K562 (cell line): ENCODE measurements at regions not wholly inside any gene's neighbourhood (a gene's known extent, or its start where the extent isn't known, plus 50 kb on each side); places are given as distances from the start of the nearest gene placed in this dataset.

Experiments
- ATAC-seq: fragments of 200-7000 bp; cut with Tn5 transposase; 3 replicates; pipeline ENCODE4 v1.9.1; 2020; ENCODE audit warnings: moderate library complexity
- BruUV-seq: library from RNA; stranded (reverse); fragments of 400-500 nt; replicated peaks from 2 replicates; lab custom pipeline; 2021; lab: Mats Ljungman, UMichigan
- CTCF ChIA-PET: fragments of 300-600 bp; formaldehyde crosslinking; extraction: SDS; loops from one replicate; lab custom pipeline; 2021; ENCODE audit warnings: low intra/inter-chr PET ratio; lab: Yijun Ruan, JAX
- POLR2A ChIA-PET: fragments of 300-600, 350-650 bp; sonication (Branson Sonifier 250); formaldehyde crosslinking; extraction: SDS; loops from one replicate; lab custom pipeline; 2021; ENCODE audit warnings: antibody characterized with exemption, inconsistent platforms; lab: Yijun Ruan, JAX
- DNase-seq, 4 experiments: peaks; one replicate each; pipeline versions ENCODE4 v3.0.0 to v3.0.0-alpha.2; 2011 to 2018; ENCODE audit warnings: low spot score in 3 of 4, mixed read lengths in 3 of 4; ENCODE audit errors: extremely low read depth in 1 of 4
- FAIRE-seq: peaks from 2 replicates; lab custom pipeline; 2011; peaks lifted over from hg19 to GRCh38; lab: Jason Lieb, UNC
- H2AFZ ChIP-seq: 2 replicates; pipeline ENCODE4 v1.6.0; 2011; ENCODE audit warnings: low read depth, low read length, control low read depth, inconsistent platforms
- H3K27ac ChIP-seq: fragments of 200-600 bp; 3 replicates; pipeline ENCODE4 v1.8.0; 2011; ENCODE audit warnings: low read depth, mild to moderate bottlenecking, control low read depth, inconsistent platforms, low read length, moderate library complexity, mixed read lengths; ENCODE audit errors: extremely low read depth
- H3K27me3 ChIP-seq, 2 experiments: fragments of 300-600 bp in 1 of 2; 2 replicates in 1 of 2; 3 replicates in 1 of 2; pipeline versions ENCODE4 v1.6.0 to v1.8.0; 2011; ENCODE audit warnings: inconsistent platforms in 2 of 2, low read length in 2 of 2, mild to moderate bottlenecking in 1 of 2, mixed read lengths in 1 of 2, moderate library complexity in 1 of 2; ENCODE audit not compliant: control insufficient read depth in 2 of 2, insufficient read depth in 2 of 2
- H3K36me3 ChIP-seq: fragments of 300-600 bp; 3 replicates; pipeline ENCODE4 v1.8.0; 2011; ENCODE audit warnings: mild to moderate bottlenecking, low read length, inconsistent platforms; ENCODE audit not compliant: control insufficient read depth, insufficient read depth
- H3K4me1 ChIP-seq, 2 experiments: fragments of 200-600 bp in 1 of 2; replicated peaks in 1 of 2; 2 replicates in 1 of 2; 3 replicates in 1 of 2; pipeline versions ENCODE4 v1.5.1 to v1.8.0; 2011; ENCODE audit warnings: inconsistent platforms in 2 of 2, low read length in 2 of 2, mild to moderate bottlenecking in 1 of 2, mixed read lengths in 1 of 2, moderate library complexity in 1 of 2; ENCODE audit not compliant: control insufficient read depth in 2 of 2, insufficient read depth in 2 of 2
- H3K4me2 ChIP-seq: 2 replicates; pipeline ENCODE4 v1.6.1; 2011; ENCODE audit warnings: low read length, control low read depth, inconsistent platforms, mixed read lengths; ENCODE audit not compliant: insufficient read depth
- H3K4me3 ChIP-seq: fragments of 200-600 bp; sonication (generic), shearing (Covaris generic); 2 replicates; pipeline ENCODE4 v1.5.1; 2016; ENCODE audit warnings: control low read depth, inconsistent platforms
- H3K79me2 ChIP-seq: fragments of 200-600 bp; 3 replicates; pipeline ENCODE4 v1.8.0; 2011; ENCODE audit warnings: low read length, inconsistent platforms; ENCODE audit not compliant: control insufficient read depth, insufficient read depth
- H3K9ac ChIP-seq, 2 experiments: 2 replicates each; pipeline versions ENCODE4 v1.6.0 to v1.6.1; 2011; ENCODE audit warnings: low read depth in 2 of 2, low read length in 2 of 2, control low read depth in 1 of 2, inconsistent platforms in 1 of 2, mild to moderate bottlenecking in 1 of 2, mixed read lengths in 1 of 2; ENCODE audit not compliant: insufficient read depth in 1 of 2
- H3K9me1 ChIP-seq: one replicate; pipeline ENCODE4 v1.6.0; 2011; ENCODE audit warnings: inconsistent platforms, mild to moderate bottlenecking, low read length, moderate library complexity; ENCODE audit not compliant: control insufficient read depth, insufficient read depth
- H3K9me3 ChIP-seq: replicated peaks from 2 replicates; pipeline ENCODE4 v1.5.1; 2011; ENCODE audit warnings: low read depth, low read length, inconsistent platforms; ENCODE audit not compliant: control insufficient read depth, insufficient read depth
- H4K20me1 ChIP-seq: replicated peaks from 2 replicates; pipeline ENCODE4 v1.6.1; 2011; ENCODE audit warnings: low read length, inconsistent platforms, mixed read lengths; ENCODE audit not compliant: control insufficient read depth, insufficient read depth
- CBX8 ChIP-seq: fragments of 200-600 bp; sonication (generic); IDR thresholded peaks from 2 replicates; pipeline ENCODE4 v1.6.1; 2012; ENCODE audit warnings: borderline replicate concordance, mixed run types, low read depth, mild to moderate bottlenecking, moderate library complexity, mixed read lengths, low read length, control low read depth, inconsistent platforms; ENCODE audit not compliant: poor library complexity, severe bottlenecking; ENCODE audit errors: extremely low read depth
- FOXJ2 ChIP-seq: fragments of 200-800 bp; sonication (Bioruptor generic); IDR thresholded peaks from 2 replicates; pipeline ENCODE4 v1.6.1; 2016; ENCODE audit warnings: missing genetic modification characterization, missing compliant biosample characterization
- MEF2A ChIP-seq: IDR thresholded peaks from 2 replicates; pipeline ENCODE4 v1.6.1; 2011; ENCODE audit warnings: low read depth, mild to moderate bottlenecking, low read length, moderate library complexity; ENCODE audit not compliant: control insufficient read depth
- POU5F1 ChIP-seq: fragments of 150-350 bp; IDR thresholded peaks from 2 replicates; pipeline ENCODE4 v1.6.1; 2014; ENCODE audit warnings: borderline replicate concordance, low read length, low read depth, mild to moderate bottlenecking; ENCODE audit not compliant: partially characterized antibody
- RAD21 ChIP-seq, 2 experiments: fragments of 250-450 bp in 1 of 2; fragments of 450-650 bp in 1 of 2; sonication (Bioruptor Pico) in 1 of 2; formaldehyde crosslinking in 1 of 2; IDR thresholded peaks in 1 of 2; conservative IDR thresholded peaks in 1 of 2; 2 replicates each; pipeline versions ENCODE4 v1.4.0 to v1.8.0; 2020 to 2022; ENCODE audit warnings: mild to moderate bottlenecking in 2 of 2, moderate library complexity in 1 of 2
- STAT5B ChIP-seq: fragments of 250-450 bp; sonication (Bioruptor Pico); IDR thresholded peaks from 2 replicates; pipeline ENCODE4 v1.8.0; 2021; ENCODE audit warnings: mild to moderate bottlenecking, inconsistent platforms
- WGBS: fragments of 100-300 bp; shearing (Covaris generic); methylation state at CpG from one replicate; pipeline ENCODE4 v1.1.6; 2016; ENCODE audit warnings: low coverage, mixed read lengths; ENCODE audit not compliant: insufficient coverage; ENCODE audit errors: missing lambda C conversion rate; 5-methylcytosine and 5-hydroxymethylcytosine counted together
- in situ Hi-C: fragments of 300-500 bp; cut with MboI; formaldehyde crosslinking; loops from 4 replicates; pipeline ENCODE4 v1.15.0; 2018; ENCODE audit warnings: inconsistent platforms, mixed read lengths
- intact Hi-C: fragments of 100-400 bp; cut with micrococcal nuclease; formaldehyde crosslinking; loops from 2 replicates; pipeline ENCODE4 v1.14.2; 2022
- TF ChIP-seq, protein P1 (sequence below): sonication (generic); IDR thresholded peaks from 2 replicates; pipeline ENCODE4 v1.6.1; 2016
- TF ChIP-seq, protein P2 (sequence below): fragments of 450-650 bp; IDR thresholded peaks from 2 replicates; pipeline ENCODE4 v1.6.1; 2016; ENCODE audit warnings: low read depth

DNA sequence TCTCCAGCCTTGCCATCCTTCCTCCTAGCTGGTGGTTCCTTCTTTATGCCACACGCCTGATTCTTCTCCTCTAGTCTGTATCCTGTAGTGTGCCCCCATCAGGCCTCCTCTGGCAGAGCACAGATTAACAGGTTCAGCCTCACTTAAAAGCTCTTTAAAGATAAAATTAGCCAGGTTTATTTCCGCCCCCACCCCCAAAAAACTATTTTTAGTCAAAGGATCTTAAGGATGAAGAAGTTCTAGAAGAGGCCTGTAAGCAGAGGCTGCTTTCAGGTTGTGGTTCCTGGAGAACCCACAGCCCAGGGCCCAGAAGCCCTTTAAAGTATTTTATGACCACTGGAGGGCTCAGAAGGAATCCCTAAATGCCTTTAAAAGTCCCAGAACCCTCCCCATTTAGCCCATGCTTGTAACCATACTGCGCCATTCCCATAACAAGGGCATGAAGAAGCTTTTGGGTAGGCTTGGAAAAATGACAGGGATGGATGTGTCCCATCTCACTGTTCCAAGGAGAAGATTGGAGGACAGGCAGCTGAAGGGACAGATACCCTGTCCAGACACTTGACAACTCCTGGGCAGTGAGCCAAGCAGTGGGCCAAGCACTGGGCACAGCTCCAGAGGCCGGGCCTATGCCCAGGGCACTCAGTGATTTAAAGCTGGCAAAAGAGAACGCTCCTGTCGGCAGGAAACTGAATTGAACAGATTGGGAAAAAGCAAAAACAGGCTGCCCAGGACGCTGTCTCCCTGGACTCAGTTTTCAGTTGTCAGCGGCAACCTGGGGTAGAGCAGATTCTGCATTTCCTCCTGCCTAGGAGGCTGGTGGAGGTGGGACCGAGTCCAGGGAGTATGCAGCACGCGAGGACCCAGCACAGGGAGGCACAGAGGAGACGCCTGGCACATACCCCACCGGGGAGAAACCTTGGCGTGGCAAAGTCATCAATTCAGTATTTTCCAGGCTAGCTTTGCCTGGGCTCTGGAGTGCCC, 106.3 kb upstream of the SSBP2 start:
- Histone ChIP-seq H3K4me3 (no peak overlapping the region), H2AFZ (peak overlapping the region; percentile 30; the same call in 1 of the 2 replicates), H3K9me1 (no peaks in the 10 kb centered on the region), H3K9ac (peak overlapping the region in 1 of 2 experiments; percentile 61; a peak in 1 of 4 replicates), H3K4me1 (peaks cover 13 to 25% of the 10 kb centered on the region in 2 experiments; a peak in 4 of 5 replicates), H3K79me2 (peaks cover 6% of the 10 kb centered on the region; the same call in 1 of the 3 replicates), H3K9me3 (no peaks in the 10 kb centered on the region), H3K36me3 (no peaks in the 10 kb centered on the region), H3K27ac (no peak overlapping the region), H3K27me3 (no peaks in the 10 kb centered on the region), H3K4me2 (no peak overlapping the region), H4K20me1 (no peaks in the 10 kb centered on the region)
- in situ Hi-C loops (no loop called here), intact Hi-C loops (loop anchor here (10.0 kb wide), 1 partner anchor 368 kb away; no protein-coding TSS in a partner anchor)
- ATAC-seq, result peak; percentile 47
- BruUV-seq, result no TSS peak
- ChIA-PET POLR2A (interaction anchor here (0.9 to 1.0 kb wide), 2 partner anchors 13 to 106 kb away, joined by 3 to 5 read pairs; partner anchors contain the start of gene SSBP2), CTCF (no interaction called here)
- FAIRE-seq, result peak; percentile 61
- WGBS, result 71% methylated on average over 14 of the region's 14 CpGs
- peak in 2 of 4 experiments; percentile 46 to 58 for DNase-seq
- no peak for TF ChIP-seq FOXJ2 (tag)
- peak; percentile 67; the same call in 1 of the 2 replicates for TF ChIP-seq MEF2A
- TF ChIP-seq CBX8, result no peak
- TF ChIP-seq, protein P1, sequence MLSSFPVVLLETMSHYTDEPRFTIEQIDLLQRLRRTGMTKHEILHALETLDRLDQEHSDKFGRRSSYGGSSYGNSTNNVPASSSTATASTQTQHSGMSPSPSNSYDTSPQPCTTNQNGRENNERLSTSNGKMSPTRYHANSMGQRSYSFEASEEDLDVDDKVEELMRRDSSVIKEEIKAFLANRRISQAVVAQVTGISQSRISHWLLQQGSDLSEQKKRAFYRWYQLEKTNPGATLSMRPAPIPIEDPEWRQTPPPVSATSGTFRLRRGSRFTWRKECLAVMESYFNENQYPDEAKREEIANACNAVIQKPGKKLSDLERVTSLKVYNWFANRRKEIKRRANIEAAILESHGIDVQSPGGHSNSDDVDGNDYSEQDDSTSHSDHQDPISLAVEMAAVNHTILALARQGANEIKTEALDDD, result peak; percentile 41; the same call in 1 of the 2 replicates
- TF ChIP-seq POU5F1, result no peak
- no peak for TF ChIP-seq STAT5B (CRISPR knock-in tag)
- TF ChIP-seq, protein P2, sequence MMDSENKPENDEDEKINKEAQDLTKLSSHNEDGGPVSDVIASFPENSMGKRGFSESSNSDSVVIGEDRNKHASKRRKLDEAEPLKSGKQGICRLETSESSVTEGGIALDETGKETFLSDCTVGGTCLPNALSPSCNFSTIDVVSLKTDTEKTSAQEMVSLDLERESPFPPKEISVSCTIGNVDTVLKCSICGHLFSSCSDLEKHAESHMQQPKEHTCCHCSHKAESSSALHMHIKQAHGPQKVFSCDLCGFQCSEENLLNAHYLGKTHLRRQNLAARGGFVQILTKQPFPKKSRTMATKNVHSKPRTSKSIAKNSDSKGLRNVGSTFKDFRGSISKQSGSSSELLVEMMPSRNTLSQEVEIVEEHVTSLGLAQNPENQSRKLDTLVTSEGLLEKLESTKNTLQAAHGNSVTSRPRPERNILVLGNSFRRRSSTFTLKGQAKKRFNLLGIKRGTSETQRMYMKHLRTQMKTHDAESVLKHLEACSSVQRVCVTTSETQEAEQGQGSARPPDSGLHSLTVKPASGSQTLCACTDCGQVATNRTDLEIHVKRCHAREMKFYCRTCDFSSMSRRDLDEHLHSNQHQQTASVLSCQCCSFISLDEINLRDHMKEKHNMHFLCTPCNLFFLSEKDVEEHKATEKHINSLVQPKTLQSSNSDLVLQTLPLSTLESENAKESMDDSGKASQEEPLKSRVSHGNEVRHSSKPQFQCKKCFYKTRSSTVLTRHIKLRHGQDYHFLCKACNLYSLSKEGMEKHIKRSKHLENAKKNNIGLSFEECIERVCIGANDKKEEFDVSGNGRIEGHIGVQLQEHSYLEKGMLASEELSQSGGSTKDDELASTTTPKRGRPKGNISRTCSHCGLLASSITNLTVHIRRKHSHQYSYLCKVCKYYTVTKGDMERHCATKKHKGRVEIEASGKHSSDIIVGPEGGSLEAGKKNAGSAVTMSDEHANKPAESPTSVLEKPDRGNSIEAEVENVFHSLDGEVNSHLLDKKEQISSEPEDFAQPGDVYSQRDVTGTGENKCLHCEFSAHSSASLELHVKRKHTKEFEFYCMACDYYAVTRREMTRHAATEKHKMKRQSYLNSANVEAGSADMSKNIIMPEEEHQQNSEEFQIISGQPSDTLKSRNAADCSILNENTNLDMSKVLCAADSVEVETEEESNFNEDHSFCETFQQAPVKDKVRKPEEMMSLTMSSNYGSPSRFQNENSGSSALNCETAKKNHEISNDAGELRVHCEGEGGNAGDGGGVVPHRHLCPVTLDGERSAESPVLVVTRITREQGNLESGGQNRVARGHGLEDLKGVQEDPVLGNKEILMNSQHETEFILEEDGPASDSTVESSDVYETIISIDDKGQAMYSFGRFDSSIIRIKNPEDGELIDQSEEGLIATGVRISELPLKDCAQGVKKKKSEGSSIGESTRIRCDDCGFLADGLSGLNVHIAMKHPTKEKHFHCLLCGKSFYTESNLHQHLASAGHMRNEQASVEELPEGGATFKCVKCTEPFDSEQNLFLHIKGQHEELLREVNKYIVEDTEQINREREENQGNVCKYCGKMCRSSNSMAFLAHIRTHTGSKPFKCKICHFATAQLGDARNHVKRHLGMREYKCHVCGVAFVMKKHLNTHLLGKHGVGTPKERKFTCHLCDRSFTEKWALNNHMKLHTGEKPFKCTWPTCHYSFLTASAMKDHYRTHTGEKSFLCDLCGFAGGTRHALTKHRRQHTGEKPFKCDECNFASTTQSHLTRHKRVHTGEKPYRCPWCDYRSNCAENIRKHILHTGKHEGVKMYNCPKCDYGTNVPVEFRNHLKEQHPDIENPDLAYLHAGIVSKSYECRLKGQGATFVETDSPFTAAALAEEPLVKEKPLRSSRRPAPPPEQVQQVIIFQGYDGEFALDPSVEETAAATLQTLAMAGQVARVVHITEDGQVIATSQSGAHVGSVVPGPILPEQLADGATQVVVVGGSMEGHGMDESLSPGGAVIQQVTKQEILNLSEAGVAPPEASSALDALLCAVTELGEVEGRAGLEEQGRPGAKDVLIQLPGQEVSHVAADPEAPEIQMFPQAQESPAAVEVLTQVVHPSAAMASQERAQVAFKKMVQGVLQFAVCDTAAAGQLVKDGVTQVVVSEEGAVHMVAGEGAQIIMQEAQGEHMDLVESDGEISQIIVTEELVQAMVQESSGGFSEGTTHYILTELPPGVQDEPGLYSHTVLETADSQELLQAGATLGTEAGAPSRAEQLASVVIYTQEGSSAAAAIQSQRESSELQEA, result no peak
- TF ChIP-seq RAD21 (CRISPR knock-in tag; conservative IDR thresholded peaks at IDR 0.05 in 1 of 2, IDR thresholded peaks at IDR 0.05 in 1 of 2), result peak in 1 of 2 experiments; percentile 44; a peak in 3 of 4 replicates
